HG02885 (cell line): ENCODE measurements at regions not wholly inside any gene's neighbourhood (a gene's known extent, or its start where the extent isn't known, plus 50 kb on each side); places are given as distances from the start of the nearest gene placed in this dataset.
"Not testable (repeated sequence)": the region's sequence is repeated elsewhere in the genome, so short reads cannot be mapped to it uniquely, and the experiment has no call there.

Experiments used
- ATAC-seq: cut with Tn5 transposase; IDR thresholded peaks from one replicate; pipeline ENCODE4 v1.9.1; 2021; ENCODE audit warnings: mild to moderate bottlenecking; ENCODE audit not compliant: unreplicated experiment, poor library complexity

DNA sequence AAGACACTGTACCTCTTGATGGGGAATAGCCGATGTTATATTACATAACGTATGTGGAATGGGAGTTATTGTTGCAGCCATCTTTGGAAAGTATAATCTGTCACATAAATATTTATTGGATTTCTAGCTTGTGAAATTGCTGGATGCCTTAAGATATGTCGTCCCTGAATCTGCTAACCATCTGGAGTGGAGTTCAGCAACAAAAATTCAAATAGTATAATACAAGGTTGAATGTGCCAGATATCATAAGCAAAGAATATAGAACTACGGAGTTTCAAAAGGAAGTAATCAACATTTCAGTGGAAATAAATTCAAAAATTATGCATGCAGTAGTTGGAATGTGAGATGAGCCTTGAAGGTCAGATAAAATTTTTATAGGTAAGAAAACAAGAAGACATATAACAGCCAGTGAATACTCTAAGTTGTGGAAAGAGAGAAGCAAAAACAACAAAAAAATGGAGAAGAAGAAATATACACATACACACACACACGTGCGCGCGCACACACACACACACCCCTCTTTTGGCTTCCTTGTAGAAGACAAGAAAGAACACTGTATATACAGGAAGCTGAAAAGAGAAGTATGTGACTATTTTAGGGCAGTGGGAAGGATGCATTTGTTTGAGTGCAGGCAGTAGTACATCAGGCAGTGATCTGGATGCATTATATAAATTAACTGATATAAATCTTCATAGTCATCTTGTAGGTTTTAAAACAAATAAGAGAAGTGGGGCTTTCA, 516.7 kb downstream of the KCNT2 start:
- ATAC-seq = no peak

- no peak for ATAC-seq
These were observed 518.0 kb downstream of the KCNT2 start for GRCh38 chr1:196090226-196090625.

- no peak for ATAC-seq
These were observed 519.7 kb downstream of the KCNT2 start for GRCh38 chr1:196088541-196088940.

DNA sequence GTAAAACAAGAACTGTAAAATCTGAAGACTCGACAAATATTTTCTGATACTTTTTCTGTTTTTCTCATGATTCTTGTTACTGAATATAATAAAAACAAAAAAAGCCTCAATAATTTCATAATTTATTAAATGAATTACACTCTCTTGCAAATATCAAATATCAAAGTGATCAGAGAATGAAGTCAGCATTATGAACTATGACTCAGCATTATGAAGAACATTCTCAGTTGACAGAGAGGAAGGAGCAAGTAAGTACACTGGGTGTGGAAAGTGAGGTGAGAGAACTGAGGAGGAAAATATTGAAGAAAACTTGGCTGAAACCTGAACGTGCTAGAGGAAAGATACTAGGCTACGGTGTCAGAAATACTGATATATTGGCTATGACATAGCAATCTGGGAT, 529.5 kb downstream of the KCNT2 start:
- ATAC-seq = no peak

- no peak for ATAC-seq
These were observed 532.6 kb downstream of the KCNT2 start for GRCh38 chr1:196075621-196076020.

DNA sequence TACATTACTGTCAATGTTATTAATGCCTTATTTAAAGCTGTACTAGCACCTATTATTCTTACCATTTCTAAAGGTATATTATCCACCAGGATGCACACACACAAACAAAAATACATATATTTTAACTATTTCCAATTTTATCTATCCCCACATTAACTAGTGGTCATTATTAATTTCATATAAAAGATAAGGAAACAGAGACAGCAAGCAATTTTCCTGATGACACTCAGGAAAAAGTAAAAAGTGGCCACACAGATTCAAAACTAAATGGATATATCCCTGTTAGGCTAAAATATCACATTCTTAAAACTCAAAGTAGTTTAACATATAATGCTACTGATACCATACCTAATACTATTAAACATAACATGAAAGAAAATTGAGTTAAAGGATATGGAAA, 534.1 kb downstream of the KCNT2 start:
- no peak for ATAC-seq

DNA sequence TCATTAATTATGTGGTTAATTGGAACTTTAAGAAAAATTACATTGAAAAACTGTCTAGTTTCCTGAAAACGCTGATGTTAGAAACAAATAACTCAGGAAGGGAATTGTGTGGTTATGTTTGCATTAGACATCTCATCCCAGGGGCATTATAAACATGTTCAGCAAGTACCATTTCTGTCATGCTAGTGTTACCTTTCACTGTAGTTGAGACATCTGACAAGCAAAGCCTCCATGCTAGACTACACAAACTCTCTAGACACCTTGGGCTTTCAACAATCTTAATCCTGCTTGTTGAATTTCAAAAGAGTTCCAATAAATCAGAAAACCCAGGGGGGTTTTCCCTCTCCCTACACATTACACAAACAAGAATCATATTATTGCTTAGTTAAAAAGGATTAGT, 536.8 kb downstream of the KCNT2 start:
- no peak for ATAC-seq

GRCh38 chr1:196070940-196071339, 537.3 kb downstream of the KCNT2 start:
- no peak for ATAC-seq

DNA sequence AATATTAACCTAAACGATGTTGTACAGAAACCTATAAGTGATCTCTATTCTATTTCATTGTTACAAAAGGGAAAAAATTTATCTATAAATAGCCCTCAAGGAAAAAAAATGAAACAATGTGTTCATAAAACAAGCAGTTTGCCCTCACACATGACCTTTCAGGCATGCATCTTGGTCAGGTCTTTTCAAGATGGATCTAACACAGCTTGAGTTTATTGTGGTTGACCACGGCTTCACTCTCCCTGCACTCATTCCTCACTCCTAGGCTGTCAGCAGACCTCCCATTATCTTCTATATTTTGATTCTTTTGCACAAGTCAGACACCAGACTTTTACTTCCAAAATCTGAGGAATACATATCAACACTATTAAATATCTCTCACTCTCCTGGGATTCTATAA, 544.3 kb downstream of the KCNT2 start:
- ATAC-seq = no peak

GRCh38 chr1:196063294-196063693, 544.9 kb downstream of the KCNT2 start:
- ATAC-seq = no peak

DNA sequence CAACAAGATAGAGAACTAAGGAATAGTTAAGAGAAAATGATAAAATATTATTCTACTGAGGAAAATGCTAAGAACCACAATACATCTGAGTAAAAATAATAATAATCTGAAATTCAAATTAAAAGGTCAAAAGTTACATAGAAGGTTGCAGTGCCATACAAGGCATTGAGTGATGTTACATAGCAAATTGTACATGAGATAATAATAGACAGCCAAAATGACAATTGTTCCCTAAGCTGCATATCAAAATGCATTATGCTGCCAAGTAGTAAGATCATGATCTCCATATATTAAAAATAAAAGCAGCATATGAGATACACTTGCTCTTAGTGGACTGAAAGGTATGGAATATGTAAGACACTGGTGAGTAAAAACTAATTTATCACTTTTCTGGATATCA, 547.7 kb downstream of the KCNT2 start:
- no peak for ATAC-seq

- ATAC-seq = no peak
These were observed 549.0 kb downstream of the KCNT2 start for GRCh38 chr1:196059210-196059609.

DNA sequence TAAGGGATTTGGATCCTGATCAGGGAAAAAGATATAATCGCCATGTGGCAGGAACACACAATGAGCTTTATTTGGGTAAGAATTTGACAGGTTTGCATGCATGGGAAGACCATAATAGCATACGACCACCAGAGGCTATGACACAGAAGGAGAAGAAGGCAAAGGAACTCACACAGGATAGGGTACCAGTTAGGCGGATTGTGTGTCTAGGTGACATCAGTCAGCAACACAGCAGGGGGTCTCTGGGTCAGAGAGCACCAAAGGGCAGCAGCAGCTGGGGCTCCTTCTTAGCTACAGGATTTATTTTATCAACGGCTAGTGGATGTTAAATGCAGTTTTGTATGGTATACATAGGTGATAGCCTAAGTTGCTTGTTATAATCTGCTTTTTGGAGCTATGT, 551.3 kb downstream of the KCNT2 start:
- no peak for ATAC-seq

- ATAC-seq = no peak
These were observed 558.8 kb downstream of the KCNT2 start for GRCh38 chr1:196049407-196049806.

DNA sequence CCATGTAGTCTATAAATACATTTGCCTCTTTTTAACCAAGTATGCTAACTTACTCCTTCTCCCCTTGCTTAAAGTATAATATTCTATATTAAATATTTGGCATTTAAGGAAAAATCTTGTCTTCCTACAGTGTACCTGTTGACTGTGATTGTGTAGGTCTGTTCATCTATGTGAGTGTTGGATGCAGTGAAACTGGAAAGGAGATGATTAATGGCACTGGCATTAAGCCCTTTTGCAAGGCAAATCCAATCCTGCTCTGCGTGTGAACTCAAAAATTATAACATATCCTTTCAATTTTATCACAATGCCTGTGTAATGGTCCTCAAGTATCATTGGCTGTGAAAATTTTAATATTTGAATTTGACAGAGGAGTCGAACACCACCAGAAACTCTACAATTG, 565.0 kb downstream of the KCNT2 start:
- ATAC-seq = no peak

GRCh38 chr1:196034080-196034706, 574.0 kb downstream of the KCNT2 start:
- ATAC-seq = no peak

DNA sequence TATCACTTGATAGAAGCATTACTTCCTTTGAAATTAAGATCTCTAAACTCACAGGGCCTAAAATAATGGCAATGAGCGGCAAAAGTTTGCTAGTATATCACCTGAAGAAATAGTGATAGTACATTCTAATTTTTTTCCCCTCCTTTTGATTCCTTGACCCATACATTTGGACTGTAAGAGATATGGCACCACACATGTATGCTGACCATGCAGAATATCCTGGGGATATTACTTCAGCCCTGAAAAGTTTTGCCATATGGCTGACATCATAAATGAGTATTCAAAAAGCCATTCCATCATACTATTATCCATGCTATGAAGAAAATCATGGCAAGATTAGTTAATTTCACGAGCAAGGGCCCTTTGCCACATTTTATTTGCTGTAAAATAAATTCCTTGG, 576.9 kb downstream of the KCNT2 start:
- ATAC-seq = not testable (repeated sequence)

DNA sequence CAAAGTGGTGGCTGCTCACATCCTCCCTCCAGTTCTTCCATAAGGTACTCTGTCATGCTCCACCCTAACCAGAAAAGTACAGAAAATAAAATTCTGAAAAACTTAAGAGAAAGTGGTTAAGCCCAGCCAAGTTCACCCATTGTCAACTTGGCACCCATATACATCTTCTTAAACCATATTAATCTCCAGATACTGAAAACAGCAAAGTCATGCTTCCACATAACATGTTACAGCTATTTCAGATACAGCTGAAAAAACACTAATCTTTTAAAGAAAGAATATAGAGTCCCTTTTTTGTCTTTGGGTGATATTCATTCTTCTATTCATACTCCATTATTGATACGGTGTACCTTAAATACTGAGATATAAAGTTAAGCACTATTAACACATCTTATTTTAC, 577.8 kb downstream of the KCNT2 start:
- ATAC-seq = no peak

DNA sequence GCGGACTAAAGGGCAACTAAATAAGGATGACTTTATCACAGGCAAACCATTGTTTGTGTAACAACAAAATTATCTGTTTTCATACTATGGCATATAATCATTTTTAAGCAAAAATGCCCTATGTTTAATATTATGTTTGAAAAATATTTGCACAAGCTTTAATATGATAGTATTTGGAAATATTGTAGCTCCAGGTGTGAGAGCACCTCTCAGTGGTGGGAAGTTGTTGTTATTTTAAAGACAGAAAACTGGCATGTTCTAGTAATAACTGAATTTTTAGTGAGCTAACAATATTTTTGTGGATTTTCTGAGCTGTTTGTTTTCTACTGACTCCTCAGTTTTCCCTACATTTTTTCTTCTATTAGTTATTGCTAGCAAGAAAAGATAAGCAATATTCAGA, 578.8 kb downstream of the KCNT2 start:
- ATAC-seq = no peak

DNA sequence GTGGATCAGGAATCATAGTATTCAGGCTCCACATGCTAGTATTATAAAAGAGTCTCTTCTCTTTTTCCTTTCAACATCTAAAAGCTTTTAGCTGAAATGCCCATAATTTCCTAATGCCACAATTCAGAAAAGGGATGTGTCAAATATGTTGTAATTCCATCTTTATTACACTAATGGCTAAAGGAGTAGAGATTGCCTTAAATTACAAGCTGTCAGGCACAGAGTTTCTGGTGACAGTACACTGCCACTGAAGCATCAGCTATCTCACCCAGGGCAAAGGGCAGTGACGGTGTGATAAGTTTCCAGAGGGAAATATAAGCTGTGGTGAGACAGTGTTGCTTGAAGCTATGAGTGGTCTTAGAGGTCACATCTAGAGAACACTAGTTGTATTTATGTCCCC, 581.1 kb downstream of the KCNT2 start:
- ATAC-seq = no peak

DNA sequence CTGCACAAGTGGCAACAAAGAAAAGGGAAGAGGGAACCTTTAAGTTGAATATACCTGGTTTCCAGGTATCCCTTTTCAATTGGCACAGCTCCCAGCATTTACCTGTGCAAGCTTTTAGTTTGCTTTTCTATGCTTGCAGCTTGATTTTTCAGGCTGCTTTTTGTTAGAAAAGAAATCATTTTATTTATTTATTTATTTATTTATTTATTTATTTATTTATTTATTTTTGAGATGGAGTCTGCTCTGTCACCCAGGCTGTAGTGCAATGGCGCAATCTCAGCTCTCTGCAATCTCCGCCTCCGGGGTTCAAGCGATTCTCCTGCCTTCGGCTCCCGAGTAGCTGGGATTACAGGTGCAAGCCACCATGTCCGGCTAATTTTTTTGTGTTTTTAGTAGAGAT, 587.1 kb downstream of the KCNT2 start:
- not testable (repeated sequence) for ATAC-seq

- ATAC-seq = no peak
These were observed 598.9 kb downstream of the KCNT2 start for GRCh38 chr1:196009362-196009761.
